Fibroblast of pulmonary artery (primary cell): ENCODE measurements at regions not wholly inside any gene's neighbourhood (a gene's known extent, or its start where the extent isn't known, plus 50 kb on each side); places are given as distances from the start of the nearest gene placed in this dataset.

Source experiments
- DNase-seq: peaks from one replicate; pipeline ENCODE4 v3.0.0-alpha.2; 2010; ENCODE audit warnings: low read depth
- H3K4me3 ChIP-seq: replicated peaks from 2 replicates; pipeline ENCODE4 v1.5.1; 2011; ENCODE audit warnings: low read depth, mild to moderate bottlenecking, control low read depth, low read length, moderate library complexity
- TF ChIP-seq, protein P1 (sequence below): IDR thresholded peaks from 2 replicates; pipeline ENCODE4 v1.5.1; 2011; ENCODE audit warnings: mild to moderate bottlenecking, control low read depth, low read length, inconsistent platforms; ENCODE audit errors: missing control alignments

- no peak overlapping the region for H3K4me3 ChIP-seq
- TF ChIP-seq, protein P1, sequence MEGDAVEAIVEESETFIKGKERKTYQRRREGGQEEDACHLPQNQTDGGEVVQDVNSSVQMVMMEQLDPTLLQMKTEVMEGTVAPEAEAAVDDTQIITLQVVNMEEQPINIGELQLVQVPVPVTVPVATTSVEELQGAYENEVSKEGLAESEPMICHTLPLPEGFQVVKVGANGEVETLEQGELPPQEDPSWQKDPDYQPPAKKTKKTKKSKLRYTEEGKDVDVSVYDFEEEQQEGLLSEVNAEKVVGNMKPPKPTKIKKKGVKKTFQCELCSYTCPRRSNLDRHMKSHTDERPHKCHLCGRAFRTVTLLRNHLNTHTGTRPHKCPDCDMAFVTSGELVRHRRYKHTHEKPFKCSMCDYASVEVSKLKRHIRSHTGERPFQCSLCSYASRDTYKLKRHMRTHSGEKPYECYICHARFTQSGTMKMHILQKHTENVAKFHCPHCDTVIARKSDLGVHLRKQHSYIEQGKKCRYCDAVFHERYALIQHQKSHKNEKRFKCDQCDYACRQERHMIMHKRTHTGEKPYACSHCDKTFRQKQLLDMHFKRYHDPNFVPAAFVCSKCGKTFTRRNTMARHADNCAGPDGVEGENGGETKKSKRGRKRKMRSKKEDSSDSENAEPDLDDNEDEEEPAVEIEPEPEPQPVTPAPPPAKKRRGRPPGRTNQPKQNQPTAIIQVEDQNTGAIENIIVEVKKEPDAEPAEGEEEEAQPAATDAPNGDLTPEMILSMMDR, result no peak
- no peak for DNase-seq
Observed at GRCh38 chr16:35751191-35751941, 2292.0 kb downstream of the TP53TG3F start.

GRCh38 chr16:35752012-35752772, 2292.8 kb downstream of the TP53TG3F start:
- H3K4me3 ChIP-seq, result no peak overlapping the region
- no peak for DNase-seq
- TF ChIP-seq, protein P1, result no peak

GRCh38 chr16:35752773-35753558, 2293.6 kb downstream of the TP53TG3F start:
- no peak overlapping the region for H3K4me3 ChIP-seq
- TF ChIP-seq, protein P1, result no peak
- DNase-seq, result no peak

DNA sequence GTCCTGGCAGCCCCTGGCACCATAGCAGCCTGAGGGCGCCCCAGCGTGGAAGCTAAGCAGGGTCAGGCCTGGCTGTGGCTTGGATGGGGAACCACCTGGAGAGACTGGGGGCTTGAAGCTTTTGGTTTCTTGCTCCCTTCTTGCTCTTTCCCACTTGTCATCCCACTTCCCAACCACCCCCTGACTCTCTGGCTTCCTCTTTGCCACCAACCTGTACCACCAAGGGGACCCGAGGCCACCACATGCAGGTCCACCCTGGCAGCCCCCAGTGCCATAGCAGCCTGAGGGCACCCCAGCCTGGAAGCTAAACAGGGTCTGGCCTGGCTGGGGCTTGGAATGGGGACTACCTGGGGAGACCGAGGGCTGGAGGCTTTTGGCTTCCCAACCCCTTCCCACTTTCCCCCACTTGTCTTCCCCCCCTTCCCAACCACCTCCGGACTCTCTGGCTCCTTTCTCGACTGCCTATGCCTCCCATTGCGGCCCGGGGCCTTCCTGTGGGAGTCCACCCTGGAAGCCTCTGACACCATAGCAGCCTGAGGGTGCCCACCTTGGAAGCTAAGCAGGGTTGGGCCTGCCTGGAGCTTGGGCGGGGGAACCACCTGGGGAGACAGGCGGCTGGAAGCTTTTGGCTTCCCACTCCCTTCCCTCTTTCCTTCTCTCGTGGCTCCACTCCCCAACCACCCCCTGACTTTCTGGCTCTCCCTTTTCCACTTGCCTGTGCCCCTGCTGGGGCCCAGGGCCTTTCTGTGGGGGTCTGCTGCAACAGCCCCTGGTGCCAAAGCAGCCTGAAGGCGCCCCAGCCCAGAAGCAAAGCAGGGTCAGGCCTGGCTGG, 2294.4 kb downstream of the TP53TG3F start:
- DNase-seq, result no peak
- TF ChIP-seq, protein P1, result no peak
- H3K4me3 ChIP-seq, result no peak overlapping the region

DNA sequence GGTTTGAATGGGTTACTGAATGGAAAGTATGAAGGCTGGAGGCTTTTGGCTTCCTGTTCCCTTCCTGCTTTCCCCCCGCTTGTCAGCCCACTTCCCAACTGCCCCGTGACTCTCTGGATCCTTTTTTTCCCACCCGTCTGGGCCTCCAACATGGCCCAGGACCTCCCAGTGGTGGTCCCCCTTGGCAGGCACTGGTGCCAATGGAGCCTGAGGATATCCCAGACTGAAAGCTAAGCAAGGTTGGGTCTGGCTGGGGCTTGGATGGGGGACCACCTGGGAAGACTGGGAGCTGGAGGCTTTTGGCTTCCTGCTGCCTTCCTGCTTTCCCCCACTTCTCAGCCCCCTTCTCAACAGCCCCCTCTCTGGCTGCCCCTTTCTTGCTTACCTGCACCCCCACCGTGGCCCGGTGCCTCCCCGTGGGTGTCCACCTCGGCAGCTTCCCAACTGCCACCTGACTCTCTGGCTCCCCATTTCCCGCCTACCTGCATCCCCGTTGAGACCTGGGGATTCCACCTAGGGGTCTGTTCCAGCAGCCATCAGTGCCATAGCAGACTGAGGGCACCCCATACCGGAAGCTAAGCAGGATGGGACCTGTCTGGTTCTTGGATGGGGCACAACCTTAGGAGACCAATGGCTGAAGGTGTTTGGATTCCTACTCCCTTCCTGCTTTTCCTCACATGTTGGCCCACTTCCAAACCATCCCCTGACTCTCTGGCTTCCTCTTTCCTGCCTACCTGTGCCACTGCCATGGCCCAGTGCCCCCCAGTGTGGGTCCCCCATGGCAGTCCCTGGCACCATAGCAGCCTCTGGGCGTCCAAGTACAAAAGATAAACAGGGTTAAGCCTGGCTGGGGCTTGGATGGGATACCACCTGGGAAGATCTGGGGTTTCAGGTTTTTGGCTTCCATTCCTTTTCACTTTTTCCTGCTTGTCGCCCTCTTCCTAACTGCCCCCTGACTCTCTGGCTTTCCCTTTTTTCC, 2295.3 kb downstream of the TP53TG3F start:
- TF ChIP-seq, protein P1, result no peak
- H3K4me3 ChIP-seq, result no peak overlapping the region
- DNase-seq, result no peak

- no peak overlapping the region for H3K4me3 ChIP-seq
- no peak for DNase-seq
- TF ChIP-seq, protein P1, result no peak
Observed at GRCh38 chr16:35788381-35788780, 2329.0 kb downstream of the TP53TG3F start.
